ENCODE measurements at regions not wholly inside any gene's neighbourhood (a gene's known extent, or its start where the extent isn't known, plus 50 kb on each side); places are given as distances from the start of the nearest gene placed in this dataset.

- BruUV-seq (replicated peaks) = no TSS peak
- Histone ChIP-seq H3K9me1 (ENCODE audit: insufficient read depth, low read length) (no peaks in the 10 kb centered on the region), H3K23ac (ENCODE audit: low read depth, low read length) (no peak overlapping the region), H4K91ac (ENCODE audit: insufficient read depth, low read depth, low read length) (no peak overlapping the region), H3K4me2 (ENCODE audit: low read depth, low read length) (no peak overlapping the region), H2AK5ac (ENCODE audit: low read depth, low read length) (no peak overlapping the region), H3K56ac (ENCODE audit: extremely low read depth, insufficient read depth, low read length) (no peak overlapping the region), H2BK5ac (ENCODE audit: low read depth, low read length, poor library complexity, severe bottlenecking) (no peak overlapping the region), H4K8ac (ENCODE audit: low read depth in 2 of 2, low read length in 2 of 2) (no peak overlapping the region), H2BK120ac (ENCODE audit: low read depth, low read length) (no peak overlapping the region), H3K27ac (ENCODE audit: insufficient read depth, low read length) (no peak overlapping the region), H3K27me3 (ENCODE audit: control insufficient read depth, insufficient read depth, low read length) (no peaks in the 10 kb centered on the region), H3K4me1 (ENCODE audit: control insufficient read depth, insufficient read depth, low read length) (no peaks in the 10 kb centered on the region), H2AFZ (replicated peaks; ENCODE audit: low read length, poor library complexity) (no peak overlapping the region), H3K79me1 (ENCODE audit: low read depth in 1 of 2, low read length in 2 of 2) (no peaks in the 10 kb centered on the region), H2BK20ac (ENCODE audit: low read depth, low read length) (no peak overlapping the region), H3K14ac (replicated peaks; ENCODE audit: low read depth, low read length) (no peak overlapping the region), H3K36me3 (ENCODE audit: control insufficient read depth, insufficient read depth, low read length) (no peaks in the 10 kb centered on the region), H4K5ac (ENCODE audit: low read depth, low read length) (no peak overlapping the region), H3K4ac (ENCODE audit: low read depth, low read length) (no peak overlapping the region), H3K9me3 (ENCODE audit: control insufficient read depth, insufficient read depth, low read length) (peaks cover 8% of the 10 kb centered on the region), H2AK9ac (replicated peaks; ENCODE audit: low read depth, low read length, poor library complexity) (no peak overlapping the region), H2BK15ac (ENCODE audit: low read depth, low read length) (no peak overlapping the region), H3K9ac (ENCODE audit: low read depth, low read length) (no peak overlapping the region), H3K18ac (ENCODE audit: low read depth, low read length) (no peak overlapping the region), H3K4me3 (ENCODE audit: insufficient read depth, low read depth, low read length) (no peak overlapping the region), H4K20me1 (ENCODE audit: insufficient read depth, low read length) (no peaks in the 10 kb centered on the region)
- dilution Hi-C loops (cut with HindIII; ENCODE audit: low sequenced_read_pairs, unreplicated experiment) = no loop called here
- TF ChIP-seq MAFK (IDR thresholded peaks at IDR 0.05; ENCODE audit: low read depth, low read length) = no peak
- TF ChIP-seq RAD21 (IDR thresholded peaks at IDR 0.05; ENCODE audit: low read length) = no peak
- no peak for TF ChIP-seq POLR2A (IDR thresholded peaks at IDR 0.05; ENCODE audit: low read depth, low read length)
- no peak for TF ChIP-seq SMC3 (IDR thresholded peaks at IDR 0.05; ENCODE audit: low read depth, low read length)
- TF ChIP-seq RFX5 (IDR thresholded peaks at IDR 0.05; ENCODE audit: low read depth, low read length) = no peak
- TF ChIP-seq, protein P1, sequence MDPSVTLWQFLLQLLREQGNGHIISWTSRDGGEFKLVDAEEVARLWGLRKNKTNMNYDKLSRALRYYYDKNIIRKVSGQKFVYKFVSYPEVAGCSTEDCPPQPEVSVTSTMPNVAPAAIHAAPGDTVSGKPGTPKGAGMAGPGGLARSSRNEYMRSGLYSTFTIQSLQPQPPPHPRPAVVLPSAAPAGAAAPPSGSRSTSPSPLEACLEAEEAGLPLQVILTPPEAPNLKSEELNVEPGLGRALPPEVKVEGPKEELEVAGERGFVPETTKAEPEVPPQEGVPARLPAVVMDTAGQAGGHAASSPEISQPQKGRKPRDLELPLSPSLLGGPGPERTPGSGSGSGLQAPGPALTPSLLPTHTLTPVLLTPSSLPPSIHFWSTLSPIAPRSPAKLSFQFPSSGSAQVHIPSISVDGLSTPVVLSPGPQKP (IDR thresholded peaks at IDR 0.05; ENCODE audit: borderline replicate concordance, low read depth, low read length) = no peak
- no peak for TF ChIP-seq CEBPB (IDR thresholded peaks at IDR 0.05; ENCODE audit: low read depth, low read length)
- TF ChIP-seq CHD1 (IDR thresholded peaks at IDR 0.05; ENCODE audit: low read depth, low read length) = no peak
- no peak for TF ChIP-seq RCOR1 (IDR thresholded peaks at IDR 0.05; ENCODE audit: insufficient replicate concordance, low read length)
- no peak for TF ChIP-seq CTCF (conservative IDR thresholded peaks at IDR 0.05; ENCODE audit: low read depth, low read length)
- in situ Hi-C loops (cut with MboI; ENCODE audit: low sequenced_read_pairs) = no loop called here
- intact Hi-C loops (cut with micrococcal nuclease) = no loop called here
- CTCF ChIA-PET = no interaction called here
- WGBS, 2 experiments (ENCODE audit: extremely low coverage in 2 of 2, insufficient read length in 1 of 2) = 80% methylated on average over 2 of the region's 5 CpGs; no CpG with 5 or more reads in 1 of the 2 experiments
- DNase-seq (no peak), ATAC-seq (ENCODE audit: low read depth) (no peak)
- POLR2A ChIA-PET (ENCODE audit: unreplicated experiment) = no interaction called here
These were observed 155.5 kb upstream of the OPCML start for GRCh38 chr11:133687781-133688180.
